GM13976 (cell line): ENCODE measurements at regions not wholly inside any gene's neighbourhood (a gene's known extent, or its start where the extent isn't known, plus 50 kb on each side); places are given as distances from the start of the nearest gene placed in this dataset.

Experiments used
- DNase-seq: peaks from one replicate; pipeline ENCODE4 v3.0.0; 2012; ENCODE audit warnings: low spot score
- CTCF ChIP-seq: IDR thresholded peaks from 2 replicates; pipeline ENCODE4 v1.5.1; 2012; ENCODE audit warnings: borderline replicate concordance, mild to moderate bottlenecking; ENCODE audit not compliant: insufficient read depth; ENCODE audit errors: extremely low read depth, missing control alignments, control extremely low read depth
- in situ Hi-C: fragments of 300-500 bp; cut with MboI; formaldehyde crosslinking; loops from one replicate; pipeline ENCODE4 v1.12.0; 2022; ENCODE audit warnings: low sequenced_read_pairs, mixed read lengths, inconsistent platforms; ENCODE audit not compliant: unreplicated experiment

- in situ Hi-C loops = no loop called here
- no peak for TF ChIP-seq CTCF
Measured at GRCh38 chr3:72571052-72571451, 277.2 kb downstream of the SHQ1 start.

GRCh38 chr3:72569754-72570440, 278.3 kb downstream of the SHQ1 start:
- no peak for DNase-seq
- TF ChIP-seq CTCF = no peak
- in situ Hi-C loops = no loop called here

More at GRCh38 chr3:72571052-72571451, 277.2 kb downstream of the SHQ1 start:
- no peak for DNase-seq

DNA sequence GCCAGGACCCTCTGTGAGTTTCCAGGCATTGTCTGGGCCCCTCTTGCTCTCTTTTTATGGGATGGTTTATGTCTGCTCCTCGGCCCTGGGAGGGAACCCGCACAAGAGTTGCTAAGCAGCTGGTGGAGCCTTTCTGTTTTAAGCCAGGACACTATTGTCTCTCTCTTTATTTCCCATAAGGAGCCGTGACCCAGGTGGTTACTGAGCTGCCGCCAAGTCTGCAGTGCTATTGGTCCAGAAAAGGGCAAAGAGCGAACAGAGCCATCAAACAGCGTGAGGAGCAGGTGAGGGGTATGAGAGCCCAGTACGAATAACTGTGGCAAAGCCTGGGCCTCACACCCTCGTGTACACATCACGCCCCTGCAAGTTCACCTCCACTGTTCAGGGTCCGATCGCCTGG, 280.2 kb downstream of the SHQ1 start:
- TF ChIP-seq CTCF = no peak
- no peak for DNase-seq
- in situ Hi-C loops = no loop called here

DNA sequence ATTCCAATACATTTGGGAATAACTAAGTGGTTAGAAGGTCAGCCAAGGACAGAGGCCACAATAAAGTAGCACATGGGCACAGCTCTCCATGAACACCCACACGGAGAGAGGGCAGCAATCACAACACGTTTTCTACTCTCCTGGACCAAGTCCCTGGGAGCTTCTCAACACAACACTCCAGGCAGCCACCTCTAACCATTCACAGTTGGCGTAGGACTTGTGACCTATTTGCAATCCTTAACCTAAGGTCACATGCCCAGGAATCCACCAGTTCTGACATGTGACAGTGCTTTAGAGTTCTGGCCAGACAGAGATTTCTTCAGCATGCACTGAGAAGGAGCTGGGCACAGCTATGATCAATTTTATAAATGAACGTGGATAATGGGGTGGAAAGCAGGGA, 280.8 kb downstream of the SHQ1 start:
- TF ChIP-seq CTCF = no peak
- in situ Hi-C loops = no loop called here
- no peak for DNase-seq

- in situ Hi-C loops = no loop called here
- no peak for DNase-seq
- TF ChIP-seq CTCF = no peak
Measured at GRCh38 chr3:72565593-72565992, 282.7 kb downstream of the SHQ1 start.

DNA sequence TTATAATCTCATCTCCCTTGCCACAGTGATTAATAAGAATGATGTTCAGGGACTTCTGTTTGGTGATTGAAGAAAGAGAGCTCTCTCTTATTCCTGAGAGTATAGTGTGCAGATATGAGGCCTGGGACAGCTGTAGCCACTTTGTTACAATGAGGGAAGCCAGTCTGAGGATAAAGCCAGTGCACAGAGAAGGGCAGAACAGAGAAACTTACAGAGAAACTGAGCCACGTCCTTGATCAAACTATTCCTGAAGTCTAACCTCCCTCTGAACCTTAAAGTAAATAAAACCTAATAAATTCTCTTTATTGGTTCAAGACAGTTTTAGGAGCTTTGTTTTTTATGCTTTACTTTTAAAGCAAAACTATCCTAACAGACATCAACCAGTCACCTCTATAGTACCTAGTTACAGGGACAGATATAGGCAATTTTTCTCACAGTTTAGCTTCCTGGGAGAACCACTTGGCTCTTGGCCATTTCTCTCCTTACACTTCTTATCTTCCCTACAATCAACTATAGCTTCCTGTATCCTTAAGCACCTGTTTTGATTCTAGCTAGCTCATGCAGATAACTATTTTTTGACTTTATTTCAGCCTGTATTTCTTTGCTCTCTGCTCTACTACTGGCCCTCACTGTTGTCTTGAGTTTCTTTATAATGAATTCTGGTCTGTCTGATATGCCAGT, 284.4 kb downstream of the SHQ1 start:
- DNase-seq = no peak
- no peak for TF ChIP-seq CTCF
- in situ Hi-C loops = no loop called here
